ENCODE measurements at regions not wholly inside any gene's neighbourhood (a gene's known extent, or its start where the extent isn't known, plus 50 kb on each side); places are given as distances from the start of the nearest gene placed in this dataset.

- no peak for TF ChIP-seq CTCF (IDR thresholded peaks at IDR 0.05)
- no peak for TF ChIP-seq POLR2A (IDR thresholded peaks at IDR 0.05)
These were observed 1260.3 kb downstream of the TMEM121 start for GRCh38 chr14:106786697-106787096.

Measured in body of pancreas (tissue), 4 donors.